HCT116 (cell line): ENCODE measurements at regions not wholly inside any gene's neighbourhood (a gene's known extent, or its start where the extent isn't known, plus 50 kb on each side); places are given as distances from the start of the nearest gene placed in this dataset.

Source experiments
- ATAC-seq: fragments of 200-7000 bp; cut with Tn5 transposase; 2 replicates; pipeline ENCODE4 v1.9.1; 2020; ENCODE audit warnings: mild to moderate bottlenecking, moderate library complexity
- BruUV-seq: library from RNA; stranded (reverse); fragments of 400-500 nt; replicated peaks from 2 replicates; lab custom pipeline; 2021; lab: Mats Ljungman, UMichigan
- CTCF ChIA-PET: fragments of 300-600 bp; sonication (Branson Sonifier 250); formaldehyde crosslinking; loops from one replicate; lab custom pipeline; 2021; ENCODE audit warnings: antibody characterized with exemption; lab: Charles Lee
- POLR2A ChIA-PET: fragments of 300-600, 350-600 bp; sonication (Branson Sonifier 250); formaldehyde crosslinking; loops from one replicate; lab custom pipeline; 2021; ENCODE audit warnings: antibody characterized with exemption; lab: Charles Lee
- RAD21 ChIA-PET, 2 experiments: fragments of 300-600 bp; sonication (Branson Sonifier 250); formaldehyde crosslinking; loops; one replicate each; lab custom pipeline; 2023; ENCODE audit warnings: low total read pairs in 2 of 2; ENCODE audit not compliant: uncharacterized antibody in 2 of 2, unreplicated experiment in 2 of 2, low non-redundant PET in 1 of 2; lab: Charles Lee
- DNase-seq: peaks from one replicate; pipeline ENCODE4 v3.0.0-alpha.2; 2010; ENCODE audit warnings: low read depth, low spot score
- H2AFZ ChIP-seq: fragments of 200-600 bp; shearing (Covaris generic), sonication (generic); 2 replicates; pipeline ENCODE4 v1.6.1; 2017; ENCODE audit warnings: low read depth, mixed run types, mixed read lengths, antibody characterized with exemption, low read length; ENCODE audit not compliant: poor library complexity, severe bottlenecking
- H3K27ac ChIP-seq: 2 replicates; pipeline ENCODE4 v1.5.1; 2012; ENCODE audit warnings: low read depth, low read length
- H3K27me3 ChIP-seq: fragments of 200-600 bp; sonication (generic); 2 replicates; pipeline ENCODE4 v1.6.1; 2016; ENCODE audit warnings: mixed run types, low read length, mixed read lengths; ENCODE audit not compliant: insufficient read depth
- H3K36me3 ChIP-seq, 2 experiments: fragments of 200-500 bp in 1 of 2; fragments of 200-600 bp in 1 of 2; sonication (Bioruptor generic) in 1 of 2; sonication (generic) in 1 of 2; 2 replicates each; pipeline versions ENCODE4 v1.5.1 to v1.6.1; 2014 to 2016; ENCODE audit warnings: low read length in 2 of 2, inconsistent platforms in 1 of 2, mixed read lengths in 1 of 2, mixed run types in 1 of 2; ENCODE audit not compliant: insufficient read depth in 2 of 2, control insufficient read depth in 1 of 2
- H3K4me1 ChIP-seq, 2 experiments: fragments of 200-600 bp in 1 of 2; sonication (generic) in 1 of 2; 2 replicates each; pipeline versions ENCODE4 v1.5.1 to v1.6.1; 2012 to 2017; ENCODE audit warnings: low read length in 2 of 2, inconsistent platforms in 1 of 2, mild to moderate bottlenecking in 1 of 2, mixed read lengths in 1 of 2, mixed run types in 1 of 2, moderate library complexity in 1 of 2; ENCODE audit not compliant: insufficient read depth in 2 of 2, control insufficient read depth in 1 of 2
- H3K4me2 ChIP-seq: fragments of 200-600 bp; sonication (generic); 2 replicates; pipeline ENCODE4 v1.6.1; 2017; ENCODE audit warnings: mixed run types, low read length, mixed read lengths
- H3K4me3 ChIP-seq, 2 experiments: fragments of 200-600 bp in 1 of 2; sonication (generic) in 1 of 2; replicated peaks in 1 of 2; 2 replicates each; pipeline ENCODE4 v1.5.1; 2011 to 2016; ENCODE audit warnings: low read length in 2 of 2, control low read depth in 1 of 2, low read depth in 1 of 2, mild to moderate bottlenecking in 1 of 2, mixed read lengths in 1 of 2, mixed run types in 1 of 2
- H3K79me2 ChIP-seq: fragments of 200-600 bp; sonication (generic); 2 replicates; pipeline ENCODE4 v1.6.1; 2017; ENCODE audit warnings: mild to moderate bottlenecking, mixed run types, low read length, moderate library complexity, mixed read lengths; ENCODE audit not compliant: insufficient read depth
- H3K9ac ChIP-seq: fragments of 200-600 bp; sonication (generic); 2 replicates; pipeline ENCODE4 v1.6.1; 2016; ENCODE audit warnings: low read length, mixed read lengths
- H3K9me2 ChIP-seq: fragments of 200-600 bp; sonication (generic), shearing (Covaris generic); 2 replicates; pipeline ENCODE4 v1.6.1; 2017; ENCODE audit warnings: mixed run types, mild to moderate bottlenecking, moderate library complexity; ENCODE audit not compliant: insufficient read depth
- H3K9me3 ChIP-seq, 2 experiments: fragments of 200-500 bp in 1 of 2; fragments of 200-600 bp in 1 of 2; sonication (Bioruptor generic) in 1 of 2; sonication (generic) in 1 of 2; 2 replicates each; pipeline ENCODE4 v1.6.1; 2014 to 2017; ENCODE audit warnings: low read length in 2 of 2, mixed read lengths in 2 of 2, inconsistent platforms in 1 of 2, low read depth in 1 of 2, mild to moderate bottlenecking in 1 of 2, mixed run types in 1 of 2, moderate library complexity in 1 of 2; ENCODE audit not compliant: control insufficient read depth in 1 of 2, insufficient read depth in 1 of 2
- H4K20me1 ChIP-seq: fragments of 200-600 bp; sonication (generic), shearing (Covaris generic); 2 replicates; pipeline ENCODE4 v1.6.1; 2017; ENCODE audit warnings: mixed run types, mild to moderate bottlenecking, moderate library complexity; ENCODE audit not compliant: insufficient read depth
- CTCF ChIP-seq, 3 experiments: fragments of 200-600 bp in 1 of 3; sonication (generic) in 1 of 3; IDR thresholded peaks in 2 of 3; conservative IDR thresholded peaks in 1 of 3; 2 replicates each; pipeline ENCODE4 v1.5.1; 2012 to 2017; ENCODE audit warnings: low read depth in 2 of 3, low read length in 2 of 3, antibody characterized with exemption in 1 of 3, borderline replicate concordance in 1 of 3, control low read depth in 1 of 3, mild to moderate bottlenecking in 1 of 3, mixed read lengths in 1 of 3, mixed run types in 1 of 3, moderate library complexity in 1 of 3; ENCODE audit not compliant: insufficient read depth in 1 of 3
- EGR1 ChIP-seq: IDR thresholded peaks from 2 replicates; pipeline ENCODE4 v1.6.1; 2012; ENCODE audit warnings: low read depth
- POLR2AphosphoS5 ChIP-seq: IDR thresholded peaks from 2 replicates; pipeline ENCODE4 v1.6.1; 2011; ENCODE audit warnings: mild to moderate bottlenecking, low read depth, low read length, moderate library complexity
- RAD21 ChIP-seq: IDR thresholded peaks from 2 replicates; pipeline ENCODE4 v1.6.1; 2012; ENCODE audit warnings: low read depth, mild to moderate bottlenecking
- SIN3A ChIP-seq: IDR thresholded peaks from 2 replicates; pipeline ENCODE4 v1.6.1; 2012; ENCODE audit warnings: low read depth
- TCF7L2 ChIP-seq: IDR thresholded peaks from 2 replicates; pipeline ENCODE4 v1.7.0; 2011; ENCODE audit warnings: borderline replicate concordance, inconsistent platforms; ENCODE audit not compliant: insufficient read depth, insufficient read length; ENCODE audit errors: extremely low read depth
- YY1 ChIP-seq: IDR thresholded peaks from 2 replicates; pipeline ENCODE4 v1.6.1; 2011; ENCODE audit warnings: low read length, low read depth, moderate library complexity, mild to moderate bottlenecking; ENCODE audit not compliant: insufficient replicate concordance; ENCODE audit errors: extremely low read depth
- ZNF274 ChIP-seq: fragments of 200-500 bp; sonication (Bioruptor generic); IDR thresholded peaks from 2 replicates; pipeline ENCODE4 v1.6.1; 2014; ENCODE audit warnings: mild to moderate bottlenecking, low read depth, low read length, inconsistent platforms
- intact Hi-C: fragments of 100-400 bp; cut with micrococcal nuclease; formaldehyde crosslinking; loops from 2 replicates; pipeline ENCODE4 v1.10.0; 2022
- TF ChIP-seq, protein P1 (sequence below): IDR thresholded peaks from 2 replicates; pipeline ENCODE4 v1.6.1; 2011; ENCODE audit warnings: mild to moderate bottlenecking, low read length, moderate library complexity; ENCODE audit not compliant: insufficient replicate concordance; ENCODE audit errors: extremely low read depth

- no peak for TF ChIP-seq CTCF (IDR thresholded peaks at IDR 0.05 in 2 of 3, conservative IDR thresholded peaks at IDR 0.05 in 1 of 3; ENCODE audit: borderline replicate concordance in 1 of 3, insufficient read depth in 1 of 3, low read depth in 2 of 3, low read length in 2 of 3)
- no peak for TF ChIP-seq EGR1
Measured at GRCh38 chr20:55746723-55747122, 258.6 kb downstream of the CBLN4 start (continued).

- H3K4me3 ChIP-seq, result no peak overlapping the region
- no peaks in the 10 kb centered on the region for H3K9me2 ChIP-seq
- no peak overlapping the region for H3K9ac ChIP-seq
- BruUV-seq, result no TSS peak
- no peaks in the 10 kb centered on the region for H3K79me2 ChIP-seq
- ChIA-PET CTCF (no interaction called here), POLR2A (no interaction called here), RAD21 (no interaction called here)
- no peak overlapping the region for H3K4me2 ChIP-seq
- no peaks in the 10 kb centered on the region for H3K36me3 ChIP-seq
- no peaks in the 10 kb centered on the region for H4K20me1 ChIP-seq
- H2AFZ ChIP-seq, result no peak overlapping the region
- no peaks in the 10 kb centered on the region for H3K27me3 ChIP-seq
- intact Hi-C loops, result no loop called here
- DNase-seq, result no peak
- H3K27ac ChIP-seq, result no peak overlapping the region
- ATAC-seq, result no peak
- no peaks in the 10 kb centered on the region for H3K4me1 ChIP-seq
- TF ChIP-seq YY1 (no peak), SIN3A (no peak)
- TF ChIP-seq, all 23 proteins: peak for 0
- H3K9me3 ChIP-seq, result peaks cover 10 to 37% of the 10 kb centered on the region in 2 experiments; a peak in 2 of 4 replicates
Measured at GRCh38 chr20:55745840-55746239, 259.5 kb downstream of the CBLN4 start.

- intact Hi-C loops, result no loop called here
- RAD21 ChIA-PET, result no interaction called here
- Histone ChIP-seq H3K4me2 (no peak overlapping the region), H3K27me3 (no peaks in the 10 kb centered on the region), H4K20me1 (no peaks in the 10 kb centered on the region), H3K4me3 (no peak overlapping the region), H3K9me2 (no peaks in the 10 kb centered on the region), H3K27ac (no peak overlapping the region), H3K36me3 (no peaks in the 10 kb centered on the region), H3K9ac (no peak overlapping the region), H3K9me3 (peaks cover 10 to 34% of the 10 kb centered on the region in 2 experiments; a peak in 2 of 4 replicates), H3K4me1 (no peaks in the 10 kb centered on the region), H2AFZ (no peak overlapping the region), H3K79me2 (no peaks in the 10 kb centered on the region)
- CTCF ChIA-PET, result no interaction called here
- POLR2A ChIA-PET, result no interaction called here
- no peak for ATAC-seq
- TF ChIP-seq ZNF274 (no peak), POLR2AphosphoS5 (no peak), RAD21 (no peak), CTCF (IDR thresholded peaks at IDR 0.05 in 2 of 3, conservative IDR thresholded peaks at IDR 0.05 in 1 of 3; ENCODE audit: borderline replicate concordance in 1 of 3, insufficient read depth in 1 of 3, low read depth in 2 of 3, low read length in 2 of 3) (no peak), TCF7L2 (no peak), EGR1 (no peak)
- TF ChIP-seq, protein P1, sequence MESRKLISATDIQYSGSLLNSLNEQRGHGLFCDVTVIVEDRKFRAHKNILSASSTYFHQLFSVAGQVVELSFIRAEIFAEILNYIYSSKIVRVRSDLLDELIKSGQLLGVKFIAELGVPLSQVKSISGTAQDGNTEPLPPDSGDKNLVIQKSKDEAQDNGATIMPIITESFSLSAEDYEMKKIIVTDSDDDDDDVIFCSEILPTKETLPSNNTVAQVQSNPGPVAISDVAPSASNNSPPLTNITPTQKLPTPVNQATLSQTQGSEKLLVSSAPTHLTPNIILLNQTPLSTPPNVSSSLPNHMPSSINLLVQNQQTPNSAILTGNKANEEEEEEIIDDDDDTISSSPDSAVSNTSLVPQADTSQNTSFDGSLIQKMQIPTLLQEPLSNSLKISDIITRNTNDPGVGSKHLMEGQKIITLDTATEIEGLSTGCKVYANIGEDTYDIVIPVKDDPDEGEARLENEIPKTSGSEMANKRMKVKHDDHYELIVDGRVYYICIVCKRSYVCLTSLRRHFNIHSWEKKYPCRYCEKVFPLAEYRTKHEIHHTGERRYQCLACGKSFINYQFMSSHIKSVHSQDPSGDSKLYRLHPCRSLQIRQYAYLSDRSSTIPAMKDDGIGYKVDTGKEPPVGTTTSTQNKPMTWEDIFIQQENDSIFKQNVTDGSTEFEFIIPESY, result no peak
- BruUV-seq, result no TSS peak
- DNase-seq, result no peak
Measured at GRCh38 chr20:55744896-55745295, 260.4 kb downstream of the CBLN4 start.
